Psoas muscle (tissue), 7 donors: ENCODE measurements at regions not wholly inside any gene's neighbourhood (a gene's known extent, or its start where the extent isn't known, plus 50 kb on each side); places are given as distances from the start of the nearest gene placed in this dataset.
A peak's percentile ranks its signal among the peaks of the same experiment; 100 is the strongest.

Source experiments
- ATAC-seq, 4 donors: fragments of 200-7000 bp; cut with Tn5 transposase; one replicate each; pipeline ENCODE4 v1.9.1; 2020; ENCODE audit warnings: moderate library complexity in 3 of 4, mild to moderate bottlenecking in 2 of 4
- DNase-seq, 2 donors: peaks; one replicate each; pipeline ENCODE4 v3.0.0-alpha.2; 2020
- H3K27ac ChIP-seq: fragments of 200-600 bp; one replicate; pipeline ENCODE4 v1.8.0; 2022
- H3K27me3 ChIP-seq, 3 donors: fragments of 200-600 bp in 1 of 3; one replicate each; pipeline versions ENCODE4 v1.6.1 to v1.8.0; 2013 to 2022; ENCODE audit warnings: low read length in 2 of 3, mild to moderate bottlenecking in 2 of 3, moderate library complexity in 1 of 3; ENCODE audit not compliant: insufficient read depth in 3 of 3
- H3K36me3 ChIP-seq, 2 donors: fragments of 200-600 bp in 1 of 2; one replicate each; pipeline versions ENCODE4 v1.6.1 to v1.8.0; 2013 to 2022; ENCODE audit warnings: low read depth in 1 of 2, mild to moderate bottlenecking in 1 of 2, moderate library complexity in 1 of 2; ENCODE audit not compliant: insufficient read depth in 1 of 2
- H3K4me1 ChIP-seq: fragments of 200-600 bp; one replicate; pipeline ENCODE4 v1.8.0; 2022
- H3K4me3 ChIP-seq: fragments of 200-600 bp; one replicate; pipeline ENCODE4 v1.8.0; 2022; ENCODE audit warnings: mild to moderate bottlenecking
- H3K9me3 ChIP-seq: fragments of 200-600 bp; one replicate; pipeline ENCODE4 v1.8.0; 2022
- WGBS, 3 donors: extraction: QIAGEN DNeasy Blood & Tissue Kit; methylation state at CpG; one replicate each; pipeline versions ENCODE4 v1.1.6 to v1.1.7; 2013; 5-methylcytosine and 5-hydroxymethylcytosine counted together
- intact Hi-C, 2 donors: fragments of 100-400 bp; cut with DNase I; formaldehyde crosslinking; loops; one replicate each; pipeline versions ENCODE4 v1.11.0 to v1.14.2; 2022
- TF ChIP-seq, protein P1 (sequence below): fragments of 200-600 bp; IDR thresholded peaks from one replicate; pipeline ENCODE4 v1.8.0; 2022; ENCODE audit warnings: antibody characterized with exemption
- donor health status: healthy with polysubstance abuse.
- donor health status: DM: no; HTN: no; CAD: no; lungs with moderate emphysema.
- donor health status: Bipolar disorder and iron deficiency.
- donor health status: healthy.
- donor health status: DM: yes; HTN: yes; CAD: no.
- donor health status: DM: no; HTN: no; CAD: no.
- donor health status: DM: yes; HTN: yes; CAD: no.

DNA sequence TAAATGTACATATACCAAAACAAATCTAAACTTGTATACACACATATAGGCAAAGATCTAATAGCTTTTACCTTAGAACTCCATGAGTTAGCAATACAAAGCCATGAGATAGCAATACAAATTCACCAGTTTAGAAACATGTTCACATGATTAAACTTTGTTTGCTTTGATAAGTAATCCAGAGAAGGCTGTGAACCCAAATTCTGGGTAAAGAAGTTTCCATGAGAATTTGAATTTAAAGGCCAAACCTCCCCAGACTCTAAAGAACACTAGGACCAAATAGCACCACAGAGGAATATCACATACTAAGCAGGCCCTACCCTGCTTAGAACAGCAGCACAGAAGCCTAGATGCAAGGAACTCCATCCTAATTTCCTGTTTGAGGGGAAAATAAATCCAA lies 83.7 kb upstream of the TP63 start:
- H3K27me3 ChIP-seq: no peaks in the 10 kb centered on the region
- DNase-seq (no peak), ATAC-seq (no peak)
- TF ChIP-seq, protein P1, sequence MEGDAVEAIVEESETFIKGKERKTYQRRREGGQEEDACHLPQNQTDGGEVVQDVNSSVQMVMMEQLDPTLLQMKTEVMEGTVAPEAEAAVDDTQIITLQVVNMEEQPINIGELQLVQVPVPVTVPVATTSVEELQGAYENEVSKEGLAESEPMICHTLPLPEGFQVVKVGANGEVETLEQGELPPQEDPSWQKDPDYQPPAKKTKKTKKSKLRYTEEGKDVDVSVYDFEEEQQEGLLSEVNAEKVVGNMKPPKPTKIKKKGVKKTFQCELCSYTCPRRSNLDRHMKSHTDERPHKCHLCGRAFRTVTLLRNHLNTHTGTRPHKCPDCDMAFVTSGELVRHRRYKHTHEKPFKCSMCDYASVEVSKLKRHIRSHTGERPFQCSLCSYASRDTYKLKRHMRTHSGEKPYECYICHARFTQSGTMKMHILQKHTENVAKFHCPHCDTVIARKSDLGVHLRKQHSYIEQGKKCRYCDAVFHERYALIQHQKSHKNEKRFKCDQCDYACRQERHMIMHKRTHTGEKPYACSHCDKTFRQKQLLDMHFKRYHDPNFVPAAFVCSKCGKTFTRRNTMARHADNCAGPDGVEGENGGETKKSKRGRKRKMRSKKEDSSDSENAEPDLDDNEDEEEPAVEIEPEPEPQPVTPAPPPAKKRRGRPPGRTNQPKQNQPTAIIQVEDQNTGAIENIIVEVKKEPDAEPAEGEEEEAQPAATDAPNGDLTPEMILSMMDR: no peak
- H3K4me1 ChIP-seq: no peaks in the 10 kb centered on the region
- no peaks in the 10 kb centered on the region for H3K36me3 ChIP-seq
- H3K27ac ChIP-seq: no peak overlapping the region
- no peak overlapping the region for H3K4me3 ChIP-seq
- peaks cover 6% of the 10 kb centered on the region for H3K9me3 ChIP-seq
- intact Hi-C loops: no loop called here

GRCh38 chr3:189548053-189548452 lies 83.1 kb upstream of the TP63 start:
- Histone ChIP-seq H3K4me1 (no peaks in the 10 kb centered on the region), H3K36me3 (no peaks in the 10 kb centered on the region), H3K4me3 (no peak overlapping the region), H3K27ac (no peak overlapping the region), H3K27me3 (no peaks in the 10 kb centered on the region), H3K9me3 (peaks cover 6% of the 10 kb centered on the region)
- intact Hi-C loops: no loop called here
- ATAC-seq (no peak), DNase-seq (no peak)
- TF ChIP-seq, protein P1: no peak

GRCh38 chr3:189551007-189551406 lies 80.2 kb upstream of the TP63 start:
- TF ChIP-seq, protein P1: no peak
- H3K36me3 ChIP-seq: no peaks in the 10 kb centered on the region
- no peak overlapping the region for H3K27ac ChIP-seq
- DNase-seq: no peak
- H3K9me3 ChIP-seq: peaks cover 6% of the 10 kb centered on the region
- H3K27me3 ChIP-seq: no peaks in the 10 kb centered on the region
- no peaks in the 10 kb centered on the region for H3K4me1 ChIP-seq
- no peak for ATAC-seq
- H3K4me3 ChIP-seq: no peak overlapping the region
- intact Hi-C loops: no loop called here
- 45 to 47% (median 47%) methylated on average over 2 of the region's 2 CpGs for WGBS, 3 donors

DNA sequence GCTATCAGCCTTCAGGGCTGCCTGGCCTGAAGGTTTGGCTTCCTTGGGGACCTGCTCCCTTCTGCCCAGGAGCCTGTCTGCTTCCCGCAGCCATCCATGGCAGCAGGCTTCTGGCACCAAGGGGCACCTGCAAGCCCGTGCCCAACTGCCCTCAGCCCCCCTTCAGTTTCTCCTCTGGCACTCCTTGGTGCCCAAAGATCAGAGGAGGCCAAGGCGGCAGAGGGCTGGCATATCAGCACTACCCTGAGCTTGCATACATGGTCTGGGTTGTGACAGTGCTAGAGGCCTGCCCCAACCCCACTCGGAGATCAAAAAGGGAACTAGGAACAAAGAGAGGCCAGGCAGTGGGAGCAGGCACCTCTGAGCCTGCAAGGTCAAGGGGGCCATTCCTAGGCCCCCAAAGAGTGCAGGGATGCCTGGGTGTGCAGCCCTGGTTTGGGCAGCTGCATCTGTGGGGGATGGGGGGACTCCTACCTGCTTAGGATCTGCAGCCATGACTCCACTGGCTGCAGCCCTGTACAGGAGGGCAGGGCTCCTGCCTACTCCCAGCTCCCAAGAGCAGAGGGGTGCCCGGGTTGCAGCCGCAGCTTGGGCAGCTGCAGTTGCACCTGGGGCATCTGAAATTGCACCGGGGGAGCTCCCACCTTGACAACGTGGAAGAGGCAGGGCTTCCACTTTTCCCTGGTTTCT lies 76.2 kb upstream of the TP63 start:
- ATAC-seq (no peak), DNase-seq (peak in 1 of 2 donors; percentile 28)
- no peak overlapping the region for H3K27ac ChIP-seq
- WGBS, 3 donors: 59 to 62% (median 62%) methylated on average over 8 of the region's 8 CpGs
- H3K27me3 ChIP-seq: no peaks in the 10 kb centered on the region
- no peaks in the 10 kb centered on the region for H3K36me3 ChIP-seq
- peaks cover 6% of the 10 kb centered on the region for H3K9me3 ChIP-seq
- H3K4me1 ChIP-seq: no peaks in the 10 kb centered on the region
- intact Hi-C loops: loop anchor here in 1 of 2 donors (5.0 kb wide), 1 partner anchor 43 kb away; no protein-coding TSS in a partner anchor
- H3K4me3 ChIP-seq: no peak overlapping the region
- TF ChIP-seq, protein P1: no peak

GRCh38 chr3:189555558-189555881 lies 75.7 kb upstream of the TP63 start:
- Histone ChIP-seq H3K27ac (no peak overlapping the region), H3K27me3 (no peaks in the 10 kb centered on the region), H3K4me1 (no peaks in the 10 kb centered on the region), H3K36me3 (no peaks in the 10 kb centered on the region), H3K4me3 (no peak overlapping the region), H3K9me3 (peaks cover 6% of the 10 kb centered on the region)
- intact Hi-C loops: loop anchor here in 1 of 2 donors (5.0 kb wide), 1 partner anchor 43 kb away; no protein-coding TSS in a partner anchor
- DNase-seq (peak in 1 of 2 donors; percentile 34), ATAC-seq (no peak)
- TF ChIP-seq, protein P1: no peak
- WGBS, 3 donors: 60 to 89% (median 63%) methylated on average over 1 of the region's 1 CpG
